ENCODE measurements at regions not wholly inside any gene's neighbourhood (a gene's known extent, or its start where the extent isn't known, plus 50 kb on each side); places are given as distances from the start of the nearest gene placed in this dataset.

DNA sequence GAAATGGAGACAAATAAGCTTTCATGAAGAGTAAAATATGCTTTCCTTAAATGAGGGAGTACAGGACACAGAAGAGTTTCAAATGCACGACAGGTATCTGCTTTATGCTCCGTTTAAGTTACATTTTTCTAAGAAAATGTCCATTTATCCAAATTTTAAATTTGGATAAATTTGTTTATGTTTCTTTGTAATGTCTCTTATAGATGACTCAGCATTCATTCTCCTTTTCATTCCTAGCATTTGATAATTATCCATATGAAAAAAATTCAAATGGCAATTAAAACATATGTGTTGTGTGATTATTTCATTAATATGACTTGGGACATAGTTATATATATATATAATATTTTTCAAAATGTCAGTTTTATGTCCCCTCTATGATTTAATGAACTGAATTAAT is 1449.3 kb downstream of the SLITRK1 start:
- POLR2A ChIA-PET (ENCODE audit: partially characterized antibody), result no interaction called here
- H3K36me3 Mint-ChIP-seq, result no peaks in the 10 kb centered on the region
- no peaks in the 10 kb centered on the region for H3K27me3 Mint-ChIP-seq

DNA sequence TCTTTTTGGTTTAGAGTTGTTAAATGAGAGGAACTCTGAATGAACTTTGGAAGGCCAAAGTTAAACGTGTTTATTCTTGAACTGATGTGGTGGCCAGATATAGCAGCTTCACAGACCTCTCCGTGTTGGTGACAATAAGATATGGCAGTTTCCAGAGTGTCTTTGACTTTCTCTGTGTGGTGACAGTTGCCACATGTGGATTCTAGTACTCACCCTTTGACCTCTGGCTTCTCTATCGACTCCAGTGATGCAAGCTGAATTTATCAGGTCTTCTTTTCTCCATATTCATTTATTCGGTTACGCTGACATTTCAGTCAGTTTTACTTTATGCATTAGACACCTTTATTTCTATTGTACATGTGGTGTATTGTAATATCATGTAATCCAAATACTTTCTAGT is 1469.5 kb downstream of the SLITRK1 start:
- H3K4me1 ChIP-seq (ENCODE audit: insufficient read depth, low read length), result no peaks in the 10 kb centered on the region
- ChIA-PET POLR2A (ENCODE audit: partially characterized antibody) (no interaction called here), CTCF (ENCODE audit: partially characterized antibody) (no interaction called here)
- Mint-ChIP-seq H3K27ac (no peak overlapping the region), H3K36me3 (no peaks in the 10 kb centered on the region), H3K27me3 (no peaks in the 10 kb centered on the region), H3K4me3 (no peak overlapping the region), H3K4me1 (no peaks in the 10 kb centered on the region), H3K9me3 (peaks cover 0 to 8% (median 4%) of the 10 kb centered on the region in 8 donors)
- no peaks in the 10 kb centered on the region for H3K9me3 ChIP-seq (ENCODE audit: control insufficient read depth in 1 of 2, low read length in 2 of 2)
- H3K27me3 ChIP-seq (ENCODE audit: insufficient read depth, low read length), result no peaks in the 10 kb centered on the region
- no peak for DNase-seq
- H3K4me3 ChIP-seq (ENCODE audit: low read length in 2 of 2), result no peak overlapping the region
- no peak overlapping the region for H3K27ac ChIP-seq (ENCODE audit: low read depth, low read length)
- no peaks in the 10 kb centered on the region for H3K36me3 ChIP-seq (ENCODE audit: insufficient read depth, low read length)
- intact Hi-C loops (cut with micrococcal nuclease), result no loop called here

More for the DNA sequence above, 1449.3 kb downstream of the SLITRK1 start:
- H3K27ac ChIP-seq (ENCODE audit: low read depth, low read length), result no peak overlapping the region
- no peaks in the 10 kb centered on the region for H3K4me1 ChIP-seq (ENCODE audit: insufficient read depth, low read length)
- CTCF ChIA-PET (ENCODE audit: partially characterized antibody), result no interaction called here
- no peaks in the 10 kb centered on the region for H3K9me3 ChIP-seq (ENCODE audit: control insufficient read depth in 1 of 2, low read length in 2 of 2)
- peaks cover 0 to 15% (median 2%) of the 10 kb centered on the region in 8 donors for H3K9me3 Mint-ChIP-seq
- H3K27me3 ChIP-seq (ENCODE audit: insufficient read depth, low read length), result no peaks in the 10 kb centered on the region
- intact Hi-C loops (cut with micrococcal nuclease), result no loop called here
- H3K4me3 Mint-ChIP-seq, result no peak overlapping the region
- H3K27ac Mint-ChIP-seq, result no peak overlapping the region
- no peak overlapping the region for H3K4me3 ChIP-seq (ENCODE audit: low read length in 2 of 2)
- DNase-seq, result no peak
- H3K4me1 Mint-ChIP-seq, result no peaks in the 10 kb centered on the region
- no peaks in the 10 kb centered on the region for H3K36me3 ChIP-seq (ENCODE audit: insufficient read depth, low read length)

DNA sequence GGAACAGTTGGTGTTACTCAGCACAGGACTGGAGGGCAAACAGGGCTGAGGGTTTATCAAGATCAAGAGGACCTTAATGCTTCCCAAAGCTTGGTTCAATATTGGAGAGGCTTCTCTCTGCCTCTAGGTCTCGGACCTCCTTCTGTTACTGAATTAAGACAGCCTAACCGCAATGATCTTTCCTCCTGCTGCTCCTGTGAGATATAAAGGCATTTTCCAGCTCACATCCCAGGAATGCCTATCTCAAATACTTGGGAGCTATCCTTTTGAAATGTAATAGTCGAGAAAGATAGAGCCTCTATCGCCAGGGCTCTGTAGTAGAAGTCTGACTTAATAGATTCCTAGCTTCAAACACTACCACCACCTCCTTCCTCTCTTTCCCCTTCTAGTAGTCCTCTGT is 1475.0 kb downstream of the SLITRK1 start:
- H3K27me3 ChIP-seq (ENCODE audit: insufficient read depth, low read length), result no peaks in the 10 kb centered on the region
- Mint-ChIP-seq H3K9me3 (peaks cover 2 to 23% (median 7%) of the 10 kb centered on the region in 8 donors), H3K4me1 (no peaks in the 10 kb centered on the region), H3K27ac (no peak overlapping the region), H3K36me3 (no peaks in the 10 kb centered on the region), H3K27me3 (no peaks in the 10 kb centered on the region), H3K4me3 (peak overlapping the region in 1 of 8 donors; percentile 67)
- ChIA-PET POLR2A (ENCODE audit: partially characterized antibody) (no interaction called here), CTCF (ENCODE audit: partially characterized antibody) (no interaction called here)
- no peak overlapping the region for H3K27ac ChIP-seq (ENCODE audit: low read depth, low read length)
- H3K36me3 ChIP-seq (ENCODE audit: insufficient read depth, low read length), result no peaks in the 10 kb centered on the region
- no peaks in the 10 kb centered on the region for H3K9me3 ChIP-seq (ENCODE audit: control insufficient read depth in 1 of 2, low read length in 2 of 2)
- no peaks in the 10 kb centered on the region for H3K4me1 ChIP-seq (ENCODE audit: insufficient read depth, low read length)
- DNase-seq, result no peak
- intact Hi-C loops (cut with micrococcal nuclease), result no loop called here
- H3K4me3 ChIP-seq (ENCODE audit: low read length in 2 of 2), result no peak overlapping the region

DNA sequence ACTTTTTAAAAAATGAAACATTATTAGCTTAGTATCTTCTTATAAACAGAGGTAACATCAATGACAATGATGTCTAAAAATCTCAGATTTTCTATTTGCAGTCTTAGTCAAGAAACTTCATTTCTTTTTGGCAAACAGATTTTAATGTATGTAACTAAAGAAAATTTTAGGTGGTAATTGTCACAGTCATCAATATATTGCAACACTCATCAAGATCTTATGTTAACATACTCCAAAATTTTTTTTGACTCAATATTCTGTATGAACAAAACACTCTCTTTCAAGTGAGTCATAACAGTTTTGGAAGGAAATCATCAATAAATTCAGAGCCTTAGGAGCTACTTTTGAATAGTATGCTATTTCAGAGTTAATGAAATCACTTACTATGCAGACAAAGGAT is 1507.6 kb downstream of the SLITRK1 start:
- ChIA-PET CTCF (ENCODE audit: partially characterized antibody) (no interaction called here), POLR2A (ENCODE audit: partially characterized antibody) (no interaction called here)
- no peak overlapping the region for H3K4me3 ChIP-seq (ENCODE audit: low read length in 2 of 2)
- Mint-ChIP-seq H3K27ac (no peak overlapping the region), H3K36me3 (no peaks in the 10 kb centered on the region), H3K9me3 (peaks cover 0 to 12% (median 4%) of the 10 kb centered on the region in 8 donors), H3K4me1 (no peaks in the 10 kb centered on the region), H3K27me3 (no peaks in the 10 kb centered on the region), H3K4me3 (no peak overlapping the region)
- no peaks in the 10 kb centered on the region for H3K36me3 ChIP-seq (ENCODE audit: insufficient read depth, low read length)
- intact Hi-C loops (cut with micrococcal nuclease), result no loop called here
- no peak for DNase-seq
- no peaks in the 10 kb centered on the region for H3K9me3 ChIP-seq (ENCODE audit: control insufficient read depth in 1 of 2, low read length in 2 of 2)
- no peak overlapping the region for H3K27ac ChIP-seq (ENCODE audit: low read depth, low read length)
- no peaks in the 10 kb centered on the region for H3K27me3 ChIP-seq (ENCODE audit: insufficient read depth, low read length)
- no peaks in the 10 kb centered on the region for H3K4me1 ChIP-seq (ENCODE audit: insufficient read depth, low read length)

DNA sequence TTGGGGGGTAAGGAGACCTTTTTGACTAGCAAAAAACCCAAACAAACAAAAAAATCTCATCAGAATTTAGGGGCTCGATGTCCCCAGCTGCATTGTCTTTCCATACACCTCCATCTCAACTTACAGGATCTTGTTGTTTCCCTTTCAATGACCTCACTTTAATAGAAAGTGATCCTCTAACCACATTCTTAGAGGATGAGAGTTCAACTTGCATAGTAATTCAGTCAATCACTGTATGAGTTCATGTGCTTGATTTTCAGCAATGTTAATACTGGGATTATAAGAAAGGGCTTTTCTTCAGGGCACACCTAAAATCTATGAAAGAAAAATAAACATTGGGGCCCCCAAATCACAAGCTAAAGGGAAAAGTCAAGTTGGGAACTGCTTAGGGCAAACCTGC is 1512.0 kb downstream of the SLITRK1 start:
- ChIA-PET CTCF (ENCODE audit: partially characterized antibody) (no interaction called here), POLR2A (ENCODE audit: partially characterized antibody) (no interaction called here)
- H3K9me3 Mint-ChIP-seq, result peaks cover 0 to 7% (median 4%) of the 10 kb centered on the region in 8 donors
- DNase-seq, result no peak
- Histone ChIP-seq H3K27ac (ENCODE audit: low read depth, low read length) (no peak overlapping the region), H3K9me3 (ENCODE audit: control insufficient read depth in 1 of 2, low read length in 2 of 2) (no peaks in the 10 kb centered on the region), H3K4me1 (ENCODE audit: insufficient read depth, low read length) (no peaks in the 10 kb centered on the region), H3K36me3 (ENCODE audit: insufficient read depth, low read length) (no peaks in the 10 kb centered on the region), H3K4me3 (ENCODE audit: low read length in 2 of 2) (no peak overlapping the region), H3K27me3 (ENCODE audit: insufficient read depth, low read length) (no peaks in the 10 kb centered on the region)
- no peak overlapping the region for H3K4me3 Mint-ChIP-seq
- H3K27me3 Mint-ChIP-seq, result no peaks in the 10 kb centered on the region
- H3K36me3 Mint-ChIP-seq, result no peaks in the 10 kb centered on the region
- intact Hi-C loops (cut with micrococcal nuclease), result no loop called here
- no peak overlapping the region for H3K27ac Mint-ChIP-seq
- H3K4me1 Mint-ChIP-seq, result no peaks in the 10 kb centered on the region

DNA sequence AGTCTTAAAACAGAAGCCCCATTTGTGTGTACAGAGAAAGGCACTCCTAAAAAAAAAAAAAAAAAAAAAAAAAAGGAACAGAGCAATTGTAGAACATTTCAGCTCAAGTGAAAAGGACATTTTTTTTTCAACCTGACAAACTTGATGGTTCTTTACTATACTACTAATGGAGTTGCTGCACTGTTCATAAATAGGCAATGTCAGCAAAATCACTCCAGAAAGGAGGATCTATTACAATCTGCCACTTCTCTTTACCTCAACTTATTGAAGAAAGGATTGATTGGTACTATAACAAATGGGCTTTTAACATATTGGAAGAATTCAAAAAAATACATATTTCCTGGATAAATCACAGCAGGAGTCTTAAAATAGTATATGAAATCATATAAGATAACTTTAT is 1517.7 kb downstream of the SLITRK1 start:
- intact Hi-C loops (cut with micrococcal nuclease), result no loop called here
- no peaks in the 10 kb centered on the region for H3K27me3 Mint-ChIP-seq

DNA sequence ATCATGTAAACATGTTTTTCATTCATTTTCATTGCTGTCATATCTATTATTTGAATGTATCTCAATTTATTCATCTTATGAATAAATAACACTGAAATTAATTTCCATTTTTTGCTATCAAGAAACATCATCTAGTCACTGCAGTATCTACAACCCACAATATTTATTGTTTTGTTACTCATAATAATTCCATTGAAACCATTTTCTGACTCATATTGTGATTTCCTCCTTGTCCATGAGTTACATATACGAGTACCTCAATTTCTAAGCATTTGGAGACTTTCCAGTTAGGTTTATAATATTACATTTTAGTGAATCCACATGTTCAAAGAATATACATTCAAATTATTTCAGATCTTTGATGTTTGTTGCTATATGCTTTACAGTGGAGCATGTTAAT is 1524.0 kb downstream of the SLITRK1 start:
- Histone ChIP-seq H3K4me3 (ENCODE audit: low read length in 2 of 2) (no peak overlapping the region), H3K4me1 (ENCODE audit: insufficient read depth, low read length) (no peaks in the 10 kb centered on the region), H3K9me3 (ENCODE audit: control insufficient read depth in 1 of 2, low read length in 2 of 2) (peaks cover 0 to 3% of the 10 kb centered on the region in 2 donors), H3K36me3 (ENCODE audit: insufficient read depth, low read length) (no peaks in the 10 kb centered on the region), H3K27ac (ENCODE audit: low read depth, low read length) (no peak overlapping the region), H3K27me3 (ENCODE audit: insufficient read depth, low read length) (no peaks in the 10 kb centered on the region)
- Mint-ChIP-seq H3K4me1 (no peaks in the 10 kb centered on the region), H3K4me3 (no peak overlapping the region), H3K27ac (no peak overlapping the region), H3K36me3 (no peaks in the 10 kb centered on the region), H3K9me3 (peaks cover 0 to 11% (median 3%) of the 10 kb centered on the region in 8 donors), H3K27me3 (no peaks in the 10 kb centered on the region)
- no peak for DNase-seq
- CTCF ChIA-PET (ENCODE audit: partially characterized antibody), result no interaction called here
- POLR2A ChIA-PET (ENCODE audit: partially characterized antibody), result no interaction called here
- intact Hi-C loops (cut with micrococcal nuclease), result no loop called here

More for the DNA sequence above, 1517.7 kb downstream of the SLITRK1 start:
- Mint-ChIP-seq H3K4me3 (no peak overlapping the region), H3K9me3 (peaks cover 0 to 2% (median 0%) of the 10 kb centered on the region in 8 donors), H3K27ac (no peak overlapping the region), H3K36me3 (no peaks in the 10 kb centered on the region), H3K4me1 (no peaks in the 10 kb centered on the region)
- H3K36me3 ChIP-seq (ENCODE audit: insufficient read depth, low read length), result no peaks in the 10 kb centered on the region
- H3K9me3 ChIP-seq (ENCODE audit: control insufficient read depth in 1 of 2, low read length in 2 of 2), result no peaks in the 10 kb centered on the region
- no peaks in the 10 kb centered on the region for H3K4me1 ChIP-seq (ENCODE audit: insufficient read depth, low read length)
- ChIA-PET CTCF (ENCODE audit: partially characterized antibody) (no interaction called here), POLR2A (ENCODE audit: partially characterized antibody) (no interaction called here)
- H3K27ac ChIP-seq (ENCODE audit: low read depth, low read length), result no peak overlapping the region
- no peaks in the 10 kb centered on the region for H3K27me3 ChIP-seq (ENCODE audit: insufficient read depth, low read length)
- no peak overlapping the region for H3K4me3 ChIP-seq (ENCODE audit: low read length in 2 of 2)
- DNase-seq, result no peak

Data from CD4-positive, alpha-beta memory T cell (primary cell).